GM18907 (cell line): ENCODE measurements at regions not wholly inside any gene's neighbourhood (a gene's known extent, or its start where the extent isn't known, plus 50 kb on each side); places are given as distances from the start of the nearest gene placed in this dataset.

Source experiments
- ATAC-seq: cut with Tn5 transposase; IDR thresholded peaks from one replicate; pipeline ENCODE4 v1.9.1; 2021; ENCODE audit warnings: mild to moderate bottlenecking, moderate library complexity; ENCODE audit not compliant: unreplicated experiment

GRCh38 chr2:125455110-125455509, 1200.8 kb upstream of the GYPC start:
- no peak for ATAC-seq

- ATAC-seq = no peak
These were observed 1199.1 kb upstream of the GYPC start for GRCh38 chr2:125456693-125457363.

GRCh38 chr2:125471963-125472362, 1184.0 kb upstream of the GYPC start:
- no peak for ATAC-seq

GRCh38 chr2:125479143-125479636, 1176.8 kb upstream of the GYPC start:
- ATAC-seq = no peak

GRCh38 chr2:125490308-125490707, 1165.7 kb upstream of the GYPC start:
- ATAC-seq = no peak

GRCh38 chr2:125491663-125492062, 1164.3 kb upstream of the GYPC start:
- no peak for ATAC-seq

- ATAC-seq = no peak
These were observed 1143.6 kb upstream of the GYPC start for GRCh38 chr2:125512313-125512712.

GRCh38 chr2:125516496-125517109, 1139.4 kb upstream of the GYPC start:
- ATAC-seq = no peak

GRCh38 chr2:125526093-125526492, 1129.9 kb upstream of the GYPC start:
- no peak for ATAC-seq

GRCh38 chr2:125535089-125535488, 1120.9 kb upstream of the GYPC start:
- ATAC-seq = no peak

- no peak for ATAC-seq
These were observed 1111.9 kb upstream of the GYPC start for GRCh38 chr2:125543968-125544514.

- no peak for ATAC-seq
These were observed 1102.2 kb upstream of the GYPC start for GRCh38 chr2:125553768-125554167.

GRCh38 chr2:125554956-125555355, 1101.0 kb upstream of the GYPC start:
- ATAC-seq = no peak

- no peak for ATAC-seq
These were observed 1096.8 kb upstream of the GYPC start for GRCh38 chr2:125559186-125559585.

GRCh38 chr2:125560855-125561254, 1095.1 kb upstream of the GYPC start:
- no peak for ATAC-seq

GRCh38 chr2:125561302-125561701, 1094.7 kb upstream of the GYPC start:
- ATAC-seq = no peak

GRCh38 chr2:125562924-125563323, 1093.0 kb upstream of the GYPC start:
- no peak for ATAC-seq

- no peak for ATAC-seq
These were observed 1091.5 kb upstream of the GYPC start for GRCh38 chr2:125564471-125564870.

- no peak for ATAC-seq
These were observed 1089.5 kb upstream of the GYPC start for GRCh38 chr2:125566422-125566821.

GRCh38 chr2:125567100-125567499, 1088.9 kb upstream of the GYPC start:
- ATAC-seq = no peak

- no peak for ATAC-seq
These were observed 1083.3 kb upstream of the GYPC start for GRCh38 chr2:125572660-125573059.

GRCh38 chr2:125573432-125573831, 1082.5 kb upstream of the GYPC start:
- no peak for ATAC-seq
